Lower leg skin (tissue), 3 donors: ENCODE measurements at regions not wholly inside any gene's neighbourhood (a gene's known extent, or its start where the extent isn't known, plus 50 kb on each side); places are given as distances from the start of the nearest gene placed in this dataset.

Experiments
- CTCF ChIP-seq, 3 donors: fragments of 450-650 bp; IDR thresholded peaks; one replicate each; pipeline ENCODE4 v1.5.1; 2016; ENCODE audit warnings: antibody characterized with exemption in 3 of 3, mild to moderate bottlenecking in 3 of 3, moderate library complexity in 2 of 3
- POLR2A ChIP-seq, 2 donors: fragments of 450-650 bp; IDR thresholded peaks; one replicate each; pipeline ENCODE4 v1.6.1; 2016 to 2017; ENCODE audit warnings: antibody characterized with exemption in 2 of 2, mild to moderate bottlenecking in 1 of 2, moderate library complexity in 1 of 2

- TF ChIP-seq POLR2A (IDR thresholded peaks at IDR 0.05) (no peak), CTCF (IDR thresholded peaks at IDR 0.05) (no peak)
Measured at GRCh38 chr5:38045446-38045845, 205.6 kb upstream of the GDNF start.
